ENCODE measurements at regions not wholly inside any gene's neighbourhood (a gene's known extent, or its start where the extent isn't known, plus 50 kb on each side); places are given as distances from the start of the nearest gene placed in this dataset.
A peak's percentile ranks its signal among the peaks of the same experiment; 100 is the strongest.
"Not testable (repeated sequence)": the region's sequence is repeated elsewhere in the genome, so short reads cannot be mapped to it uniquely, and the experiment has no call there.

GRCh38 chr16:5925850-5926249, 828.3 kb upstream of the EEF2KMT start:
- no peak for DNase-seq

- DNase-seq = peak; percentile 44
Measured at GRCh38 chr16:5922686-5923085, 825.1 kb upstream of the EEF2KMT start.

GRCh38 chr16:5918567-5919130, 821.1 kb upstream of the EEF2KMT start:
- DNase-seq = no peak

- DNase-seq = no peak
Measured at GRCh38 chr16:5917436-5918195, 820.0 kb upstream of the EEF2KMT start.

- DNase-seq = no peak
Measured at GRCh38 chr16:5916711-5917191, 819.2 kb upstream of the EEF2KMT start.

GRCh38 chr16:5911241-5911640, 813.6 kb upstream of the EEF2KMT start:
- no peak for DNase-seq

- DNase-seq = not testable (repeated sequence)
Measured at GRCh38 chr16:5909556-5909955, 812.0 kb upstream of the EEF2KMT start.

- no peak for DNase-seq
Measured at GRCh38 chr16:5907544-5907943, 809.9 kb upstream of the EEF2KMT start.

GRCh38 chr16:5906351-5906750, 808.8 kb upstream of the EEF2KMT start:
- no peak for DNase-seq

- no peak for DNase-seq
Measured at GRCh38 chr16:5905935-5906334, 808.3 kb upstream of the EEF2KMT start.

GRCh38 chr16:5903832-5904231, 806.2 kb upstream of the EEF2KMT start:
- no peak for DNase-seq

GRCh38 chr16:5903153-5903552, 805.6 kb upstream of the EEF2KMT start:
- no peak for DNase-seq

- DNase-seq = no peak
Measured at GRCh38 chr16:5900046-5900445, 802.5 kb upstream of the EEF2KMT start.

- DNase-seq = peak; percentile 50
Measured at GRCh38 chr16:5895976-5896375, 798.4 kb upstream of the EEF2KMT start.

- no peak for DNase-seq
Measured at GRCh38 chr16:5895137-5895536, 797.5 kb upstream of the EEF2KMT start.

GRCh38 chr16:5891296-5891695, 793.7 kb upstream of the EEF2KMT start:
- no peak for DNase-seq

- DNase-seq = no peak
Measured at GRCh38 chr16:5885521-5885920, 787.9 kb upstream of the EEF2KMT start.

- DNase-seq = no peak
Measured at GRCh38 chr16:5884996-5885395, 787.4 kb upstream of the EEF2KMT start.

- DNase-seq = no peak
Measured at GRCh38 chr16:5884339-5884738, 786.7 kb upstream of the EEF2KMT start.

- DNase-seq = no peak
Measured at GRCh38 chr16:5882087-5882640, 784.6 kb upstream of the EEF2KMT start.

- DNase-seq = no peak
Measured at GRCh38 chr16:5875416-5875815, 777.8 kb upstream of the EEF2KMT start.

GRCh38 chr16:5874899-5875298, 777.3 kb upstream of the EEF2KMT start:
- DNase-seq = no peak

- no peak for DNase-seq
Measured at GRCh38 chr16:5873221-5873620, 775.6 kb upstream of the EEF2KMT start.

Measured in right hindlimb (tissue), 1 donor.